Urinary bladder (tissue), 3 donors: ENCODE measurements at regions not wholly inside any gene's neighbourhood (a gene's known extent, or its start where the extent isn't known, plus 50 kb on each side); places are given as distances from the start of the nearest gene placed in this dataset.

Source experiments
- DNase-seq: peaks from one replicate; pipeline ENCODE4 v3.0.0-alpha.2; 2015; ENCODE audit errors: extremely low spot score
- H3K27ac ChIP-seq: one replicate; pipeline ENCODE4 v1.5.1; 2013; ENCODE audit warnings: low read depth, mild to moderate bottlenecking, moderate library complexity
- H3K36me3 ChIP-seq: one replicate; pipeline ENCODE4 v1.6.1; 2013; ENCODE audit warnings: mild to moderate bottlenecking, moderate library complexity; ENCODE audit not compliant: insufficient read depth
- H3K4me1 ChIP-seq: one replicate; pipeline ENCODE4 v1.6.1; 2013; ENCODE audit warnings: mild to moderate bottlenecking, moderate library complexity; ENCODE audit not compliant: insufficient read depth
- H3K4me3 ChIP-seq: one replicate; pipeline ENCODE4 v1.5.1; 2013; ENCODE audit warnings: low read depth, low read length
- WGBS: extraction: QIAGEN DNeasy Blood & Tissue Kit; methylation state at CpG from one replicate; pipeline ENCODE4 v1.1.7; 2013; 5-methylcytosine and 5-hydroxymethylcytosine counted together
- donor health status: healthy with polysubstance abuse.
- donor health status: healthy.

GRCh38 chr9:108691614-108692013 lies 164.2 kb downstream of the ACTL7B start:
- Histone ChIP-seq H3K4me1 (no peaks in the 10 kb centered on the region), H3K36me3 (no peaks in the 10 kb centered on the region), H3K4me3 (no peak overlapping the region), H3K27ac (no peak overlapping the region)
- no peak for DNase-seq
- 95% methylated on average over 7 of the region's 7 CpGs for WGBS

GRCh38 chr9:108688676-108689075 lies 167.1 kb downstream of the ACTL7B start:
- Histone ChIP-seq H3K36me3 (no peaks in the 10 kb centered on the region), H3K4me1 (no peaks in the 10 kb centered on the region), H3K27ac (no peak overlapping the region), H3K4me3 (no peak overlapping the region)
- WGBS = 67% methylated on average over 2 of the region's 2 CpGs
- DNase-seq = no peak

GRCh38 chr9:108688051-108688450 lies 167.7 kb downstream of the ACTL7B start:
- Histone ChIP-seq H3K27ac (no peak overlapping the region), H3K4me3 (no peak overlapping the region), H3K4me1 (no peaks in the 10 kb centered on the region), H3K36me3 (no peaks in the 10 kb centered on the region)
- 90% methylated on average over 3 of the region's 3 CpGs for WGBS
- no peak for DNase-seq

GRCh38 chr9:108687006-108687987 lies 168.5 kb downstream of the ACTL7B start:
- DNase-seq = no peak
- Histone ChIP-seq H3K27ac (no peak overlapping the region), H3K4me1 (no peaks in the 10 kb centered on the region), H3K4me3 (no peak overlapping the region), H3K36me3 (no peaks in the 10 kb centered on the region)
- 60% methylated on average over 8 of the region's 8 CpGs for WGBS

GRCh38 chr9:108684288-108685025 lies 171.3 kb downstream of the ACTL7B start:
- no peaks in the 10 kb centered on the region for H3K4me1 ChIP-seq
- 87% methylated on average over 4 of the region's 4 CpGs for WGBS
- no peak overlapping the region for H3K4me3 ChIP-seq
- H3K27ac ChIP-seq = no peak overlapping the region
- no peaks in the 10 kb centered on the region for H3K36me3 ChIP-seq
- DNase-seq = no peak

GRCh38 chr9:108683245-108683644 lies 172.5 kb downstream of the ACTL7B start:
- DNase-seq = no peak
- whole genome bisulfite sequencing = 90% methylated on average over 5 of the region's 5 CpGs
- H3K4me1 ChIP-seq = no peaks in the 10 kb centered on the region
- H3K27ac ChIP-seq = no peak overlapping the region
- no peak overlapping the region for H3K4me3 ChIP-seq
- H3K36me3 ChIP-seq = no peaks in the 10 kb centered on the region

GRCh38 chr9:108681851-108682590 lies 173.8 kb downstream of the ACTL7B start:
- no peak overlapping the region for H3K4me3 ChIP-seq
- no peak overlapping the region for H3K27ac ChIP-seq
- H3K36me3 ChIP-seq = no peaks in the 10 kb centered on the region
- DNase-seq = no peak
- no peaks in the 10 kb centered on the region for H3K4me1 ChIP-seq
- 86% methylated on average over 10 of the region's 10 CpGs for WGBS

GRCh38 chr9:108680946-108681345 lies 174.8 kb downstream of the ACTL7B start:
- Histone ChIP-seq H3K27ac (no peak overlapping the region), H3K36me3 (no peaks in the 10 kb centered on the region), H3K4me1 (no peaks in the 10 kb centered on the region), H3K4me3 (no peak overlapping the region)
- no peak for DNase-seq
- WGBS = 89% methylated on average over 4 of the region's 4 CpGs

- 93% methylated on average over 6 of the region's 6 CpGs for WGBS
- no peak for DNase-seq
Measured at GRCh38 chr9:108677776-108678175, 178.0 kb downstream of the ACTL7B start.

GRCh38 chr9:108676355-108676754 lies 179.4 kb downstream of the ACTL7B start:
- no peak overlapping the region for H3K4me3 ChIP-seq
- no peaks in the 10 kb centered on the region for H3K36me3 ChIP-seq
- no peak for DNase-seq
- no peaks in the 10 kb centered on the region for H3K4me1 ChIP-seq
- 81% methylated on average over 4 of the region's 4 CpGs for WGBS
- H3K27ac ChIP-seq = no peak overlapping the region

More at GRCh38 chr9:108677776-108678175, 178.0 kb downstream of the ACTL7B start:
- no peaks in the 10 kb centered on the region for H3K4me1 ChIP-seq
- H3K27ac ChIP-seq = no peak overlapping the region
- H3K4me3 ChIP-seq = no peak overlapping the region
- no peaks in the 10 kb centered on the region for H3K36me3 ChIP-seq

- Histone ChIP-seq H3K4me1 (no peaks in the 10 kb centered on the region), H3K27ac (no peak overlapping the region), H3K4me3 (no peak overlapping the region), H3K36me3 (no peaks in the 10 kb centered on the region)
- DNase-seq = no peak
- 93% methylated on average over 2 of the region's 2 CpGs for WGBS
Measured at GRCh38 chr9:108675708-108676107, 180.1 kb downstream of the ACTL7B start.

GRCh38 chr9:108674766-108675530 lies 180.8 kb downstream of the ACTL7B start:
- DNase-seq = no peak
- 91% methylated on average over 6 of the region's 6 CpGs for WGBS
- Histone ChIP-seq H3K4me1 (no peaks in the 10 kb centered on the region), H3K4me3 (no peak overlapping the region), H3K36me3 (no peaks in the 10 kb centered on the region), H3K27ac (no peak overlapping the region)

GRCh38 chr9:108673386-108673785 lies 182.4 kb downstream of the ACTL7B start:
- H3K27ac ChIP-seq = no peak overlapping the region
- no peaks in the 10 kb centered on the region for H3K4me1 ChIP-seq
- WGBS = 90% methylated on average over 7 of the region's 7 CpGs
- H3K36me3 ChIP-seq = no peaks in the 10 kb centered on the region
- no peak overlapping the region for H3K4me3 ChIP-seq
- DNase-seq = no peak
